Upper lobe of left lung (tissue), 4 donors: ENCODE measurements at regions not wholly inside any gene's neighbourhood (a gene's known extent, or its start where the extent isn't known, plus 50 kb on each side); places are given as distances from the start of the nearest gene placed in this dataset.

ENCODE experiments used
- CTCF ChIP-seq, 6 experiments: fragments of 450-650 bp in 4 of 6; fragments of 200-600 bp in 2 of 6; sonication (generic) in 2 of 6; IDR thresholded peaks; one replicate each; pipeline ENCODE4 v1.5.1; 2016 to 2019; ENCODE audit warnings: antibody characterized with exemption in 6 of 6
- EP300 ChIP-seq, 4 donors: sonication (generic); formaldehyde crosslinking; IDR thresholded peaks; one replicate each; pipeline ENCODE4 v1.5.1; 2017; ENCODE audit warnings: antibody characterized with exemption in 4 of 4, control low read depth in 2 of 4
- POLR2A ChIP-seq, 4 donors: fragments of 450-650 bp; IDR thresholded peaks; one replicate each; pipeline ENCODE4 v1.5.1; 2016 to 2017; ENCODE audit warnings: antibody characterized with exemption in 4 of 4, mild to moderate bottlenecking in 2 of 4
- POLR2AphosphoS5 ChIP-seq, 2 donors: sonication (generic); formaldehyde crosslinking; IDR thresholded peaks; one replicate each; pipeline ENCODE4 v1.5.1; 2017; ENCODE audit warnings: antibody characterized with exemption in 2 of 2

- TF ChIP-seq EP300 (IDR thresholded peaks at IDR 0.05) (no peak), POLR2AphosphoS5 (IDR thresholded peaks at IDR 0.05) (no peak), CTCF (IDR thresholded peaks at IDR 0.05) (no peak), POLR2A (IDR thresholded peaks at IDR 0.05) (no peak)
These were observed 196.4 kb upstream of the MSX2 start for GRCh38 chr5:174527916-174528540.
